Jurkat, Clone E6-1 (cell line): ENCODE measurements at regions not wholly inside any gene's neighbourhood (a gene's known extent, or its start where the extent isn't known, plus 50 kb on each side); places are given as distances from the start of the nearest gene placed in this dataset.

ENCODE experiments used
- DNase-seq: peaks from one replicate; pipeline ENCODE4 v3.0.0-alpha.2; 2011; ENCODE audit warnings: low read depth, low spot score
- H3K4me3 ChIP-seq: 2 replicates; pipeline ENCODE4 v1.5.1; 2011; ENCODE audit warnings: mild to moderate bottlenecking, low read length, control low read depth, moderate library complexity

- no peak overlapping the region for H3K4me3 ChIP-seq
- DNase-seq = no peak
Measured at GRCh38 chr20:6213311-6213710, 90.5 kb upstream of the FERMT1 start.

- no peak for DNase-seq
- no peak overlapping the region for H3K4me3 ChIP-seq
Measured at GRCh38 chr20:6212903-6213302, 90.1 kb upstream of the FERMT1 start.

GRCh38 chr20:6209093-6209492 is 86.3 kb upstream of the FERMT1 start:
- H3K4me3 ChIP-seq = no peak overlapping the region
- no peak for DNase-seq

- DNase-seq = no peak
- no peak overlapping the region for H3K4me3 ChIP-seq
Measured at GRCh38 chr20:6200092-6200491, 77.3 kb upstream of the FERMT1 start.

- DNase-seq = no peak
- H3K4me3 ChIP-seq = no peak overlapping the region
Measured at GRCh38 chr20:6185268-6185667, 62.4 kb upstream of the FERMT1 start.

- no peak overlapping the region for H3K4me3 ChIP-seq
- DNase-seq = no peak
Measured at GRCh38 chr20:6184086-6184485, 61.3 kb upstream of the FERMT1 start.

- no peak for DNase-seq
- no peak overlapping the region for H3K4me3 ChIP-seq
Measured at GRCh38 chr20:6180531-6180930, 57.7 kb upstream of the FERMT1 start.

- no peak for DNase-seq
- no peak overlapping the region for H3K4me3 ChIP-seq
Measured at GRCh38 chr20:6178537-6178936, 55.7 kb upstream of the FERMT1 start.

- DNase-seq = no peak
- H3K4me3 ChIP-seq = no peak overlapping the region
Measured at GRCh38 chr20:6173481-6173880, 50.7 kb upstream of the FERMT1 start.
